Putamen (tissue), 1 donor: ENCODE measurements at regions not wholly inside any gene's neighbourhood (a gene's known extent, or its start where the extent isn't known, plus 50 kb on each side); places are given as distances from the start of the nearest gene placed in this dataset.
"Not testable (repeated sequence)": the region's sequence is repeated elsewhere in the genome, so short reads cannot be mapped to it uniquely, and the experiment has no call there.

Source experiments
- DNase-seq: peaks from one replicate; pipeline ENCODE4 v3.0.0-alpha.2; 2016; ENCODE audit warnings: low spot score

GRCh38 chr3:14272959-14273560, 94.4 kb downstream of the LSM3 start:
- DNase-seq = not testable (repeated sequence)

GRCh38 chr3:14273901-14274611, 95.4 kb downstream of the LSM3 start:
- DNase-seq = no peak

GRCh38 chr3:14274612-14274936, 96.0 kb downstream of the LSM3 start:
- DNase-seq = no peak

- no peak for DNase-seq
Measured at GRCh38 chr3:14274999-14275961, 96.7 kb downstream of the LSM3 start.

- no peak for DNase-seq
Measured at GRCh38 chr3:14275962-14276909, 97.6 kb downstream of the LSM3 start.

GRCh38 chr3:14277557-14277956, 98.9 kb downstream of the LSM3 start:
- no peak for DNase-seq

GRCh38 chr3:14278265-14278798, 99.7 kb downstream of the LSM3 start:
- no peak for DNase-seq

GRCh38 chr3:14278799-14279625, 100.4 kb downstream of the LSM3 start:
- DNase-seq = no peak

GRCh38 chr3:14279626-14280061, 101.0 kb downstream of the LSM3 start:
- no peak for DNase-seq

GRCh38 chr3:14280326-14280725, 101.7 kb downstream of the LSM3 start:
- DNase-seq = no peak

- no peak for DNase-seq
Measured at GRCh38 chr3:14281053-14281452, 102.4 kb downstream of the LSM3 start.

- DNase-seq = no peak
Measured at GRCh38 chr3:14282001-14282705, 103.5 kb downstream of the LSM3 start.

- no peak for DNase-seq
Measured at GRCh38 chr3:14282706-14283075, 104.1 kb downstream of the LSM3 start.

- DNase-seq = no peak
Measured at GRCh38 chr3:14283092-14283812, 104.6 kb downstream of the LSM3 start.

- DNase-seq = no peak
Measured at GRCh38 chr3:14283813-14284438, 105.3 kb downstream of the LSM3 start.

- no peak for DNase-seq
Measured at GRCh38 chr3:14284694-14285547, 106.3 kb downstream of the LSM3 start.

- no peak for DNase-seq
Measured at GRCh38 chr3:14285548-14285925, 106.9 kb downstream of the LSM3 start.
